RPMI8226 (cell line): ENCODE measurements at regions not wholly inside any gene's neighbourhood (a gene's known extent, or its start where the extent isn't known, plus 50 kb on each side); places are given as distances from the start of the nearest gene placed in this dataset.

ENCODE experiments used
- DNase-seq: peaks from one replicate; pipeline ENCODE4 v3.0.0-alpha.2; 2015

GRCh38 chr9:27925815-27926214, 352.5 kb upstream of the C9orf72 start:
- no peak for DNase-seq

- DNase-seq: no peak
These were observed 356.6 kb upstream of the C9orf72 start for GRCh38 chr9:27929841-27930240.

- DNase-seq: no peak
These were observed 360.1 kb upstream of the C9orf72 start for GRCh38 chr9:27933210-27934025.

- DNase-seq: no peak
These were observed 361.2 kb upstream of the C9orf72 start for GRCh38 chr9:27934471-27934870.

GRCh38 chr9:27939186-27939585, 365.9 kb upstream of the C9orf72 start:
- DNase-seq: peak; percentile 3

GRCh38 chr9:27940535-27940934, 367.3 kb upstream of the C9orf72 start:
- no peak for DNase-seq

DNA sequence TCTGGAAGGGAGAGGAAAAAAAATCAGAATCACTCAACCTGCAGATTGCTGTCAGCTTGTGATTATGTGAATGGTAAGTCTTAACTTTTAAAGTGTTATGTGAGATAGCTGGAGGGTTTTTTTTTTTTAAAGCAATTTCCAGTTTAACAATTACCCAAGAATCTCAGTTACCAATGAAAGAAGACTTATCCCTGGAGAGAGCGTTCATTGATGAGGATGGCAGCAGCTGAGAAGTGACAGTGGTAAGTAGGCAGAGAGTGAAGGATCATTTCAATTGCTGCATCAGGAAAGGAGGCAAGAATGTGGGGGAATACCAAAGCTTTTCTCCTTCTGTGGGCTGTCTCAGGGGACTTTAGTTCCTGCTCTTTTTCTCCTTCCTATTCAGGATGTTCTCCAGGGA, 370.2 kb upstream of the C9orf72 start:
- DNase-seq: no peak

GRCh38 chr9:27945386-27945785, 372.1 kb upstream of the C9orf72 start:
- DNase-seq: no peak

DNA sequence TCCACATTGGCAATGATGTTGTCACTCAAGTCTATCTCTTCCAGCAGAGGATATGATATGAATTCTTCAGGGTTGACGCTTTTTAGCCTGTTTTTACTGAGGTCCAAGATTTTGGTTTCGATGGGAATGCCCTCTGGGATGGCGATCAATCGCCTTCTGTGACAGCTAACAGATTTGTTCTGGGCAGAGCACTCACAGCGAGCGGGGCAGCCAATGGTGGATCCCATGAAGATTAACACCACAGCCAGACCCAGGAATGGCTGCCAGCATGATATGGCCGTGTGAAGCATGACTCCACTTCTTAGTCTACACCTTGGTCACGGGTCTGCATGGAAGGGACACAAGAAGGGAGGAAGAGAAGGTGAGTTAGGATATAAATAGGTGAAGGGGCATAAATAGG, 377.1 kb upstream of the C9orf72 start:
- DNase-seq: no peak

DNA sequence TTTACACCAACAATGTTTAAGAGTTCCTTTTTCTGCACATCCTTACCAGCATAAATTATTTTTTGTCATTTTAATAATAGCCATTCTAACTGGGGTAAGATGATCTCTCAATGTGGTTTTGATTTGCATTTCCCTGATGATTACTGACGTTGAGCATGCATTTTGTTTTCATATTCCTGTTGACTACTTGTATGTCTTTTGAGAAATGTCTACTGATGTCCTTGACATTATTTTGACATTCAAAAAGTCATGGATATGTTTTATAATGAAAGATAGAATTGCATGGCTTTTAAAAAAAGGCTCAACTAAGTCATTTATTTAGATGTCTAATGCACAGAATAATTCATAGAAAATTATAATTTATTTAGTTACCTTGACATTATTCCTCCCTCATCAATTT, 381.6 kb upstream of the C9orf72 start:
- no peak for DNase-seq

DNA sequence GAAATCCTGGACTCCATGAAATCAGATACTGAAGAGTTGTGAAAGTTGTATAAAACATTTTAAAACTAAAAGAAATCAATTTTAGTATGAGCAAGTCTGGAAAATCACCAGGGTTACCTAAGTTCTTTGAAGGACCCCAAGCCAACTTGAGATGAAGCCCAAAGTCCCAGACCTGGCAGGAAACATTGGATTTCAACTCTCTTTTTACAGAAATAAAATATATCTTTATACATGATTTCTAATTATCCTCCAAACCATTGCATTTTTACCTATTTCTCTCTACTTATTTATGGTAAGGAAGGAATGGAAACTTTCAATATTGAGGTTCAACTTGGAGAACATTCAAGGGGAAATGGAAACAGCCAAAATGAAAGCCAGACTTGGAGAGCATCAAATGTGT, 390.6 kb upstream of the C9orf72 start:
- no peak for DNase-seq

DNA sequence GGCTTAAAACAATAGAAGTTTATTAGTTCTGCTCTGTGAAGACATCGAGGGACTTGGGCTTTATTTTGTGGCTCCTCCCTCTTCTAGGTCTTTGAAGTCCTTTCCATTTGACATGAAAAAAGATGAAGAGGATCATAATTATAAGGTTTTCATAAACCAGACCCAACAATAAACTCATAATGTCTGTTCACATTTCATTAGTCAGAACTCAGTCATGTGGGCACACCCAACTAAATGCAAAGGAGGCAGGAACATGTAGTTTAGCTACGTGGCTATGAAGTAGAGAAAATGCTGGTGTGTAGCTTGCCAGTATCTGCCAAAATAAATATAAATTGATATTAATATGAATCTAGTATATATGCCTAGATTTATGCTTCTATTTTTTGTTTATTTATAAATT, 393.9 kb upstream of the C9orf72 start:
- DNase-seq: no peak

DNA sequence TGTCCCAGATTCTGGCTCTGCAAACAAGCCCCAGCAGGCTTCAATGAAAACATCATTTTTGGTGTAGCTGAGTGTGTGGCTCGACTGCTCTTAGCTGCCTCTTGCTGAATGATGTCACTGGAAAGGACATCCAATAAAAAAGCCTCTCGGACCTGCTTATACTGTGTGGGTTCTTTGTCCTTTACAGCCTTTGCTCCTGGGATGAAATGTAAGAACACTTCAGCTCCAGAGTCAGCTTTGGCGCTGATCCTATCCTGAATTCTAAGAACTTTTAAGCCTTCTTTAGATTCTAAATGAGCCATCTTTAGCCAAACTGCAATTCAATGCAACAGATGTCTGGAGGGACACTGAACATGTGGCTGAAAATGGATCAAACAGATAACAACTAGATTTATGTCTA, 404.6 kb upstream of the C9orf72 start:
- DNase-seq: no peak

- DNase-seq: no peak
These were observed 412.4 kb upstream of the C9orf72 start for GRCh38 chr9:27985714-27986113.

DNA sequence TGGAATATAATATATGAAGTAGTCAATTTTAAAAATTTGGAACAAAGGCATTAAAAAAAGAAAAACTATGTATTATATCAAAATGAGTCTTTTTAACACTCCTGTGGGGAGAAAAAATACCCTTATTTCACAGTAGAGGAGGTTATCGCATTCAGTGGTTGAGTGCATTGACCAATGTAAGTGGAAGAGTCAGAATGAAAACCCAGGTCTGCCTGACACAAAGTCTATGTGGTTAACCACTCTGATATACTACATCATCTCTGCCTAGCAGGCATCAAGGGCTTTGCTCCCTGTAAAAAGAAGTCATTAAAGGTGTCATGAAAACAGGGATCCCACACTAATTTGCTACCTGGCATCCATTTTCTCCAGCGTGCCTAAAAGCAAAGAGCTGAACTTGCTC, 417.2 kb upstream of the C9orf72 start:
- no peak for DNase-seq

DNA sequence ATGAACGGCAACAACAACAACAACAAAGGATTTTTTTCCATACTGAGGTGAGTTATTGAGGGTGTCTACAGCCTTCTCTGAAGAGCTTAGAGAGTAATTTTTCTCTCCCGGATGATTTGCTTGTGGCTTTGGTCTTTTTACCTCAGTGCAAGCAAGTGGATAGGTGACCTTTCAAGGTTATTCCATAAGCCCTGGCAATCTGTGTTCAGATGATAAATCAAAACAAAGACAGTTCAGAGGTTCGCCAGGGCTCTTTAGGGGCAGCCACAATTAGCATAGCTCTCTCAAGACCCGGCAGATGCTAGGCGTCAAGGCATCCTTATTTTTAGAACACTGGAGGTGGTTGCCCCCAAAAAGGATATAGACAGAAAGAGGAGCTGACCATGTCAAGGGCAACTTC, 417.9 kb upstream of the C9orf72 start:
- DNase-seq: no peak

GRCh38 chr9:28001096-28001495, 427.8 kb upstream of the C9orf72 start:
- DNase-seq: no peak

DNA sequence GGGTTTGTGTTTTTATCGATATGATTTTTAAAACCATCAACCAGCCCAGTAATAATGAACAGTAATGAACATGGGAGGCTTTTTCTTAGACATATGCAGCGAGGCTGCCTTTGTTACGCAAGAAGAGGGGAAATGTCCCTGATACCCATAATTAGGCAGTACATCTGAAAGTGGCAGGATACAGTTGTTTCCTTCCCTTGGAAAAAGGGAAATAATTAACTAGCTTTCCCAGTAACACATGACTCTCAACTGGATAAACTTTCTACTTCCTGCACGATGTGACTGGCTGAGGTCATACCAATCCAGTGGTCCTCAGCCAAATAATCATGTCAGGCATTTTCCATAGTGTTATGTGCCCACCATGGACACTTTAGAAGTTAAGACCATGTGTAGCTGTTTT, 431.6 kb upstream of the C9orf72 start:
- DNase-seq: no peak

GRCh38 chr9:28005779-28006178, 432.5 kb upstream of the C9orf72 start:
- DNase-seq: no peak

DNA sequence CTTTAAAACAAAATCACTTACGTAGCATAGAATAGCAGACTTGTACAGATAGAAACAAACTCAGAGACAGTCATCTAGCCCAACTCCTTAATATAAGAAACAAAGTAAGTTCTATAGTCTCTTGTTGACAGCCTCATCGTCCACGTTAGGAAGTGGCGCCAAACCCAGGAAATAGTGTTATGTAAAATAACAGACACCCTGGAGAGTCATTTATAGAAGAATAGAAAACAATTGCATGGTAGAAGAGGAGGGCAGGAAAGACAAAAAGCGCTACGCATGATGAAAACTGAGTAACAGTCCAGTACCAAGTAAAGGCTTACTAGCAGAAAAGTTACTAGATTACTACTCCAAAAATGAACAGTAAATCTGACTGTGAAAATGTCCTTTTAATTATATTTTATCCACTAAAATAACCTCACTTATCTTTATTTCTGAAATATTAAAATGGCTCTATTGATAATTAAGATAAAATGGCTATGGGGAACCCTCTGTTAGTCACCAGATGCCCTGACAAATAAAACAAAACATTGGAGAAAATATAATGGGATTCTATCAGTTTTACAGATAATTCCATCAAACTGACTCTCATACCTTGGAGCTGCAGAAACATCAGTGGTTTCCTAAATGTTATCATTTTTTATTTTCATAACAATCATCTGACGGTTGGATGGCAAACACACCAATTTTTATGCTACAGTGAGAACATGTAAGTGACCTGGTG, 434.0 kb upstream of the C9orf72 start:
- DNase-seq: no peak

- DNase-seq: no peak
These were observed 440.9 kb upstream of the C9orf72 start for GRCh38 chr9:28014212-28014611.

GRCh38 chr9:28024676-28025075, 451.4 kb upstream of the C9orf72 start:
- no peak for DNase-seq

DNA sequence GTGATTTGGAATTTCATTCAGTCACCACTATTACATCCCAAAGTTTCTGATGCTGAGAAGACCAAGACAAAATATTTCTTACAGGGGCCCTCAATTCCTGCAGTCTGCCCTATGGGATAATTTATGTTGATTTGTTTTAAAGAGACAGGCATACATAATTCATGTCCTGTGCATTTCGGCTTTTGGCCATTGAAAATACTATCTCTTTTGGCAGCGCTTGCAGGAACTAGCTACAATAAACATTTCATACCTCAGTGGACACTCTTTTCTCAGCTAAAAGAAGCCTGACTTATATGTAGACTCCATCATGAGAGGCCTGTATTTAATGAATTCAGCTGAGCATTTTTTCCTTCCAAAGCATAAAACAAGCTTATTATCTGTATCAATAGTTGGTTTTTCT, 451.9 kb upstream of the C9orf72 start:
- DNase-seq: no peak

GRCh38 chr9:28031521-28032267, 458.4 kb upstream of the C9orf72 start:
- no peak for DNase-seq
